Activated CD4-positive, CD25-positive, alpha-beta regulatory T cell (primary cell): ENCODE measurements at regions not wholly inside any gene's neighbourhood (a gene's known extent, or its start where the extent isn't known, plus 50 kb on each side); places are given as distances from the start of the nearest gene placed in this dataset.
"Not testable (repeated sequence)": the region's sequence is repeated elsewhere in the genome, so short reads cannot be mapped to it uniquely, and the experiment has no call there.

Experiments
- DNase-seq, 4 experiments: peaks; one replicate each; lab custom pipeline; 2025; lab: John Stamatoyannopoulos, UW

- no peak for DNase-seq
Observed at GRCh38 chr2:220775856-220776488, 796.1 kb downstream of the EPHA4 start.

- not testable (repeated sequence) for DNase-seq
Observed at GRCh38 chr2:220779076-220779475, 793.0 kb downstream of the EPHA4 start.

- no peak for DNase-seq
Observed at GRCh38 chr2:220779511-220779910, 792.6 kb downstream of the EPHA4 start.

- no peak for DNase-seq
Observed at GRCh38 chr2:220779931-220780330, 792.2 kb downstream of the EPHA4 start.

- DNase-seq, result no peak
Observed at GRCh38 chr2:220781622-220782241, 790.4 kb downstream of the EPHA4 start.

- DNase-seq, result no peak
Observed at GRCh38 chr2:220782609-220783113, 789.4 kb downstream of the EPHA4 start.

- no peak for DNase-seq
Observed at GRCh38 chr2:220783671-220784070, 788.4 kb downstream of the EPHA4 start.

GRCh38 chr2:220785178-220785577 lies 786.9 kb downstream of the EPHA4 start:
- no peak for DNase-seq

GRCh38 chr2:220786216-220786615 lies 785.9 kb downstream of the EPHA4 start:
- no peak for DNase-seq

- no peak for DNase-seq
Observed at GRCh38 chr2:220787251-220787650, 784.9 kb downstream of the EPHA4 start.

GRCh38 chr2:220789961-220790360 lies 782.1 kb downstream of the EPHA4 start:
- DNase-seq, result no peak

GRCh38 chr2:220795705-220796104 lies 776.4 kb downstream of the EPHA4 start:
- DNase-seq, result no peak

GRCh38 chr2:220811115-220811514 lies 761.0 kb downstream of the EPHA4 start:
- no peak for DNase-seq

- DNase-seq, result no peak
Observed at GRCh38 chr2:220811952-220812570, 760.0 kb downstream of the EPHA4 start.

- no peak for DNase-seq
Observed at GRCh38 chr2:220814441-220814840, 757.7 kb downstream of the EPHA4 start.

- DNase-seq, result no peak
Observed at GRCh38 chr2:220815698-220816097, 756.4 kb downstream of the EPHA4 start.

- DNase-seq, result no peak
Observed at GRCh38 chr2:220821683-220822082, 750.4 kb downstream of the EPHA4 start.

GRCh38 chr2:220823590-220823989 lies 748.5 kb downstream of the EPHA4 start:
- not testable (repeated sequence) for DNase-seq

GRCh38 chr2:220833446-220833845 lies 738.7 kb downstream of the EPHA4 start:
- DNase-seq, result no peak

- DNase-seq, result no peak
Observed at GRCh38 chr2:220835583-220835982, 736.5 kb downstream of the EPHA4 start.

- DNase-seq, result no peak
Observed at GRCh38 chr2:220837226-220837625, 734.9 kb downstream of the EPHA4 start.

- no peak for DNase-seq
Observed at GRCh38 chr2:220842901-220843665, 729.0 kb downstream of the EPHA4 start.
